Upper lobe of left lung (tissue), 4 donors: ENCODE measurements at regions not wholly inside any gene's neighbourhood (a gene's known extent, or its start where the extent isn't known, plus 50 kb on each side); places are given as distances from the start of the nearest gene placed in this dataset.

ENCODE experiments used
- EP300 ChIP-seq, 4 donors: sonication (generic); formaldehyde crosslinking; IDR thresholded peaks; one replicate each; pipeline ENCODE4 v1.5.1; 2017; ENCODE audit warnings: antibody characterized with exemption in 4 of 4, control low read depth in 2 of 4
- POLR2A ChIP-seq, 4 donors: fragments of 450-650 bp; IDR thresholded peaks; one replicate each; pipeline ENCODE4 v1.5.1; 2016 to 2017; ENCODE audit warnings: antibody characterized with exemption in 4 of 4, mild to moderate bottlenecking in 2 of 4
- POLR2AphosphoS5 ChIP-seq, 2 donors: sonication (generic); formaldehyde crosslinking; IDR thresholded peaks; one replicate each; pipeline ENCODE4 v1.5.1; 2017; ENCODE audit warnings: antibody characterized with exemption in 2 of 2
- TF ChIP-seq, protein P1 (sequence below), 6 experiments: fragments of 450-650 bp in 4 of 6; fragments of 200-600 bp in 2 of 6; sonication (generic) in 2 of 6; IDR thresholded peaks; one replicate each; pipeline ENCODE4 v1.5.1; 2016 to 2019; ENCODE audit warnings: antibody characterized with exemption in 6 of 6

DNA sequence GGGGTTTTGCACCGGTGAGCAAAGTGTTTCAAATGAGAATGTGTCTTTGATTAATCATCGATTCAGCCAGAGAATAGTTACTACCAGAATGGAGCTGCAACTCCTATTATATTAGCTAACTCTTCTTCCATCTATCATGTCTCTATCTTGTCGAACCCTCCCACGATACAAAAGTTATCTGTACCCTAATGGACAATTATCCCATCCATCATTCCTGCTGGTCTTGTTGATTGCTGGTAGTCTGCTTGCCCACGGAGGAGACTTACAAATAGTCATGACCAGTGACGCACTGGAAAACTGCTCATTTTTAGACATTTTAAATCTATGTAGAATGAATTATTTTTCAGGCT is 67.5 kb downstream of the RTL9 start:
- TF ChIP-seq POLR2A (IDR thresholded peaks at IDR 0.05) (no peak), POLR2AphosphoS5 (IDR thresholded peaks at IDR 0.05) (no peak), EP300 (IDR thresholded peaks at IDR 0.05) (no peak)
- TF ChIP-seq, protein P1, sequence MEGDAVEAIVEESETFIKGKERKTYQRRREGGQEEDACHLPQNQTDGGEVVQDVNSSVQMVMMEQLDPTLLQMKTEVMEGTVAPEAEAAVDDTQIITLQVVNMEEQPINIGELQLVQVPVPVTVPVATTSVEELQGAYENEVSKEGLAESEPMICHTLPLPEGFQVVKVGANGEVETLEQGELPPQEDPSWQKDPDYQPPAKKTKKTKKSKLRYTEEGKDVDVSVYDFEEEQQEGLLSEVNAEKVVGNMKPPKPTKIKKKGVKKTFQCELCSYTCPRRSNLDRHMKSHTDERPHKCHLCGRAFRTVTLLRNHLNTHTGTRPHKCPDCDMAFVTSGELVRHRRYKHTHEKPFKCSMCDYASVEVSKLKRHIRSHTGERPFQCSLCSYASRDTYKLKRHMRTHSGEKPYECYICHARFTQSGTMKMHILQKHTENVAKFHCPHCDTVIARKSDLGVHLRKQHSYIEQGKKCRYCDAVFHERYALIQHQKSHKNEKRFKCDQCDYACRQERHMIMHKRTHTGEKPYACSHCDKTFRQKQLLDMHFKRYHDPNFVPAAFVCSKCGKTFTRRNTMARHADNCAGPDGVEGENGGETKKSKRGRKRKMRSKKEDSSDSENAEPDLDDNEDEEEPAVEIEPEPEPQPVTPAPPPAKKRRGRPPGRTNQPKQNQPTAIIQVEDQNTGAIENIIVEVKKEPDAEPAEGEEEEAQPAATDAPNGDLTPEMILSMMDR (IDR thresholded peaks at IDR 0.05): no peak
